ENCODE measurements at regions not wholly inside any gene's neighbourhood (a gene's known extent, or its start where the extent isn't known, plus 50 kb on each side); places are given as distances from the start of the nearest gene placed in this dataset.
A peak's percentile ranks its signal among the peaks of the same experiment; 100 is the strongest.

- no peaks in the 10 kb centered on the region for H3K36me3 ChIP-seq (ENCODE audit: control insufficient read depth in 2 of 2, insufficient read depth in 2 of 2, low read length in 1 of 2)
- TF ChIP-seq ESRRA (IDR thresholded peaks at IDR 0.05; ENCODE audit: low read length) = no peak
- peak; percentile 49; the same call in 1 of the 2 replicates for TF ChIP-seq SPI1 (IDR thresholded peaks at IDR 0.05; ENCODE audit: borderline replicate concordance, insufficient read depth, low read depth, low read length)
- peaks cover 3% of the 10 kb centered on the region; the same call in 2 of the 3 replicates for H3K9me3 ChIP-seq (replicated peaks; ENCODE audit: control insufficient read depth, insufficient read depth, low read length)
- in situ Hi-C loops (cut with MboI) = no loop called here
- CTCF ChIA-PET = interaction anchor here (1.0 to 1.1 kb wide), 2 partner anchors 31 to 98 kb away, joined by 3 read pairs; no protein-coding TSS in a partner anchor
- no peak for DNase-seq (ENCODE audit: low read depth, low spot score)
- no peak for FAIRE-seq
- no peak overlapping the region for H3K9ac ChIP-seq (ENCODE audit: control insufficient read depth, insufficient read depth, low read length)
- no peaks in the 10 kb centered on the region for H4K20me1 ChIP-seq (ENCODE audit: control insufficient read depth, insufficient read depth)
- SMC1A ChIA-PET (ENCODE audit: uncharacterized antibody, unreplicated experiment) = interaction anchor here (0.7 to 16.4 kb wide), 6 partner anchors 13 to 75 kb away, joined by 3 to 177 read pairs (median 8); no protein-coding TSS in a partner anchor
- H3K27me3 ChIP-seq (replicated peaks in 1 of 2; ENCODE audit: control insufficient read depth in 2 of 2, insufficient read depth in 2 of 2, low read length in 1 of 2) = no peaks in the 10 kb centered on the region
- no peak overlapping the region for H3K27ac ChIP-seq (ENCODE audit: control insufficient read depth, insufficient read depth)
- RAD21 ChIA-PET (ENCODE audit: unreplicated experiment) = interaction anchor here (0.7 to 1.2 kb wide), 2 partner anchors 14 to 122 kb away, joined by 3 to 4 read pairs; no protein-coding TSS in a partner anchor
- H3K79me2 ChIP-seq (ENCODE audit: control insufficient read depth, insufficient read depth, low read length) = no peaks in the 10 kb centered on the region
- H3K4me3 ChIP-seq = no peak overlapping the region
- POLR2A ChIA-PET = interaction anchor here (0.6 kb wide), 1 partner anchor 63 kb away, joined by 5 read pairs; no protein-coding TSS in a partner anchor
- 83% methylated on average over 5 of the region's 5 CpGs for WGBS (ENCODE audit: insufficient coverage, insufficient replicate concordance, low lambda C conversion rate, missing lambda C conversion rate)
- intact Hi-C loops (cut with micrococcal nuclease; ENCODE audit: unreplicated experiment) = no loop called here
- no TSS peak for BruUV-seq (replicated peaks)
- H2AFZ ChIP-seq (ENCODE audit: control insufficient read depth, low read depth, low read length) = peak overlapping the region; percentile 3; the same call in 1 of the 2 replicates
- H3K4me2 ChIP-seq (ENCODE audit: control insufficient read depth, insufficient read depth) = no peak overlapping the region
- no peak for ATAC-seq
- H3K4me1 ChIP-seq (ENCODE audit: control insufficient read depth, insufficient read depth, low read length) = peaks cover 3% of the 10 kb centered on the region
Observed at GRCh38 chr6:11397622-11398450, 139.7 kb upstream of the TMEM170B start.

GRCh38 chr6:11396860-11397259 is 140.7 kb upstream of the TMEM170B start:
- TF ChIP-seq BCL11A (IDR thresholded peaks at IDR 0.05; ENCODE audit: low read depth, low read length) = peak; percentile 36; the same call in 1 of the 2 replicates
- TF ChIP-seq CHD4 (IDR thresholded peaks at IDR 0.05) = no peak
- TF ChIP-seq JUNB (IDR thresholded peaks at IDR 0.05) = peak; percentile 51
- 92% methylated on average over 3 of the region's 3 CpGs for WGBS (ENCODE audit: insufficient coverage, insufficient replicate concordance, low lambda C conversion rate, missing lambda C conversion rate)
- intact Hi-C loops (cut with micrococcal nuclease; ENCODE audit: unreplicated experiment) = no loop called here
- peaks cover 3% of the 10 kb centered on the region; the same call in 2 of the 3 replicates for H3K9me3 ChIP-seq (replicated peaks; ENCODE audit: control insufficient read depth, insufficient read depth, low read length)
- H3K4me2 ChIP-seq (ENCODE audit: control insufficient read depth, insufficient read depth) = no peak overlapping the region
- ATAC-seq (no peak), FAIRE-seq (no peak), DNase-seq (ENCODE audit: low read depth, low spot score) (no peak)
- no peaks in the 10 kb centered on the region for H4K20me1 ChIP-seq (ENCODE audit: control insufficient read depth, insufficient read depth)
- ChIA-PET POLR2A (no interaction called here), SMC1A (ENCODE audit: uncharacterized antibody, unreplicated experiment) (interaction anchor here (1.1 to 16.4 kb wide), 4 partner anchors 13 to 74 kb away, joined by 3 to 177 read pairs (median 14); no protein-coding TSS in a partner anchor), RAD21 (ENCODE audit: unreplicated experiment) (no interaction called here), CTCF (interaction anchor here (1.0 kb wide), 1 partner anchor 99 kb away, joined by 3 read pairs; no protein-coding TSS in a partner anchor)
- no peaks in the 10 kb centered on the region for H3K36me3 ChIP-seq (ENCODE audit: control insufficient read depth in 2 of 2, insufficient read depth in 2 of 2, low read length in 1 of 2)
- BruUV-seq (replicated peaks) = no TSS peak
- no peaks in the 10 kb centered on the region for H3K79me2 ChIP-seq (ENCODE audit: control insufficient read depth, insufficient read depth, low read length)
- in situ Hi-C loops (cut with MboI) = no loop called here
- no peak overlapping the region for H3K4me3 ChIP-seq
- no peak overlapping the region for H2AFZ ChIP-seq (ENCODE audit: control insufficient read depth, low read depth, low read length)
- H3K27ac ChIP-seq (ENCODE audit: control insufficient read depth, insufficient read depth) = no peak overlapping the region
- H3K9ac ChIP-seq (ENCODE audit: control insufficient read depth, insufficient read depth, low read length) = no peak overlapping the region
- peaks cover 3% of the 10 kb centered on the region; the same call in 1 of the 2 replicates for H3K4me1 ChIP-seq (ENCODE audit: control insufficient read depth, insufficient read depth, low read length)
- no peaks in the 10 kb centered on the region for H3K27me3 ChIP-seq (replicated peaks in 1 of 2; ENCODE audit: control insufficient read depth in 2 of 2, insufficient read depth in 2 of 2, low read length in 1 of 2)

All from GM12878 (cell line).